ENCODE measurements at regions not wholly inside any gene's neighbourhood (a gene's known extent, or its start where the extent isn't known, plus 50 kb on each side); places are given as distances from the start of the nearest gene placed in this dataset.
"Not testable (repeated sequence)": the region's sequence is repeated elsewhere in the genome, so short reads cannot be mapped to it uniquely, and the experiment has no call there.

GRCh38 chr9:95783426-95783975 is 92.0 kb upstream of the ERCC6L2 start:
- H3K9me3 ChIP-seq, result no peaks in the 10 kb centered on the region
- intact Hi-C loops (cut with DNase I; ENCODE audit: low total_unique reads) (no loop called here), in situ Hi-C loops (cut with MboI; ENCODE audit: low sequenced_read_pairs in 4 of 4) (no loop called here)
- DNase-seq (no peak), ATAC-seq (no peak)
- TF ChIP-seq POLR2A (IDR thresholded peaks at IDR 0.05) (no peak), CTCF (IDR thresholded peaks at IDR 0.05 in 4 of 5, conservative IDR thresholded peaks at IDR 0.05 in 1 of 5) (no peak)
- no peaks in the 10 kb centered on the region for H3K36me3 ChIP-seq
- no peaks in the 10 kb centered on the region for H3K27me3 ChIP-seq
- H3K4me3 ChIP-seq, result no peak overlapping the region
- H3K4me1 ChIP-seq, result no peaks in the 10 kb centered on the region
- H3K27ac ChIP-seq, result no peak overlapping the region

DNA sequence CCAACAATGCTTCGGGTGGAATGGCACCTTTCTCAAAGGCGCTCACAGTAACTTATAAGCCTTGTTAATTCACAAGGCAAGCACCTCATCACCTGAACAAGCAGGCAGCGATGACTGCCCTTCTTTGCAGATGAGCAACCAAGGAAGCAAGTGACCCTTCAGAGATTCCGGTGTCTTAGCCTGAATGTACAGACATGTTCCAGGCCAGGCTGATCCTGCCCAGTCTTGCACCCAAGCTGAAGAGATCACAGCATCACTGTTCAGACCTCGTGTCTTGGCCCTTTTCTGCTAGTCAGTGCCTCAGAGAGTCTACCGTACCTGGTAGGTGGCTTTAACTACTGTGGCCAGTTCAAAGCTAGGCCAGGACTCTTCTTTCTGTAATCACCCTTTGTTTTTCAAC is 94.7 kb upstream of the ERCC6L2 start:
- H3K27ac ChIP-seq, result no peak overlapping the region
- H3K9me3 ChIP-seq, result no peaks in the 10 kb centered on the region
- H3K4me3 ChIP-seq, result no peak overlapping the region
- no peak for TF ChIP-seq CTCF (IDR thresholded peaks at IDR 0.05 in 4 of 5, conservative IDR thresholded peaks at IDR 0.05 in 1 of 5)
- TF ChIP-seq POLR2A (IDR thresholded peaks at IDR 0.05), result no peak
- in situ Hi-C loops (cut with MboI; ENCODE audit: low sequenced_read_pairs in 4 of 4) (no loop called here), intact Hi-C loops (cut with DNase I; ENCODE audit: low total_unique reads) (no loop called here)
- H3K4me1 ChIP-seq, result peaks cover 0 to 3% of the 10 kb centered on the region in 2 donors
- DNase-seq, result no peak
- H3K36me3 ChIP-seq, result no peaks in the 10 kb centered on the region
- no peak for ATAC-seq
- H3K27me3 ChIP-seq, result no peaks in the 10 kb centered on the region

- Histone ChIP-seq H3K4me1 (peaks cover 0 to 3% of the 10 kb centered on the region in 2 donors), H3K4me3 (no peak overlapping the region), H3K27me3 (no peaks in the 10 kb centered on the region), H3K9me3 (no peaks in the 10 kb centered on the region), H3K36me3 (no peaks in the 10 kb centered on the region), H3K27ac (no peak overlapping the region)
- ATAC-seq, result no peak
- no peak for DNase-seq
- in situ Hi-C loops (cut with MboI; ENCODE audit: low sequenced_read_pairs in 4 of 4) (no loop called here), intact Hi-C loops (cut with DNase I; ENCODE audit: low total_unique reads) (no loop called here)
- TF ChIP-seq POLR2A (IDR thresholded peaks at IDR 0.05) (no peak), CTCF (IDR thresholded peaks at IDR 0.05 in 4 of 5, conservative IDR thresholded peaks at IDR 0.05 in 1 of 5) (no peak)
Measured at GRCh38 chr9:95780121-95780520, 95.4 kb upstream of the ERCC6L2 start.

DNA sequence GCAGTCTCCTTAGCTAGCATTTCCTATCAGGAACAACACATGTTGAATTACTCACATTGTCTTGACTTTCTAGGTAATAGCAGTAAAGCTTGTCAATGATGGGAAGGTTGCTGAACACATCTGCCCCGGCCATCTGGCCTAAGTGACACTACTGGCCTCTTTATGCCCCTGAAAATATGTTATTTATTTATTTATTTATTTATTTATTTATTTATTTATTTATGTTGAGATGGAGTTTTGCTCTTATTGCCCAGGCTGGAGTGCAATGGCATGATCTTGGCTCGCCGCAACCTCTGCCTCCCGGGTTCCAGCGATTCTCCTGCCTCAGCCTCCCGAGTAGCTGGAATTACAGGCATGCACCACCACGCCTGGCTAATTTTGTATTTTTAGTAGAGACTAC is 95.9 kb upstream of the ERCC6L2 start:
- H3K9me3 ChIP-seq; H3K27me3 ChIP-seq; H3K4me3 ChIP-seq; H3K36me3 ChIP-seq; intact Hi-C loops (cut with DNase I; ENCODE audit: low total_unique reads); in situ Hi-C loops (cut with MboI; ENCODE audit: low sequenced_read_pairs in 4 of 4); ATAC-seq; H3K27ac ChIP-seq; H3K4me1 ChIP-seq; DNase-seq: not testable (repeated sequence)

- no peaks in the 10 kb centered on the region for H3K27me3 ChIP-seq
- no peaks in the 10 kb centered on the region for H3K9me3 ChIP-seq
- no peak overlapping the region for H3K27ac ChIP-seq
- peaks cover 0 to 3% of the 10 kb centered on the region in 2 donors for H3K4me1 ChIP-seq
- H3K36me3 ChIP-seq, result no peaks in the 10 kb centered on the region
- peak; percentile 72 to 84 for ATAC-seq
- in situ Hi-C loops (cut with MboI; ENCODE audit: low sequenced_read_pairs in 4 of 4) (no loop called here), intact Hi-C loops (cut with DNase I; ENCODE audit: low total_unique reads) (no loop called here)
- TF ChIP-seq CTCF (IDR thresholded peaks at IDR 0.05 in 4 of 5, conservative IDR thresholded peaks at IDR 0.05 in 1 of 5), result no peak
- no peak for TF ChIP-seq POLR2A (IDR thresholded peaks at IDR 0.05)
- DNase-seq, result peak; percentile 58 to 66
- no peak overlapping the region for H3K4me3 ChIP-seq
Measured at GRCh38 chr9:95778957-95779356, 96.5 kb upstream of the ERCC6L2 start.

Measured in gastrocnemius medialis (tissue), 4 donors.